Endothelial cell of umbilical vein (primary cell): ENCODE measurements at regions not wholly inside any gene's neighbourhood (a gene's known extent, or its start where the extent isn't known, plus 50 kb on each side); places are given as distances from the start of the nearest gene placed in this dataset.

Experiments used
- EZH2 ChIP-seq: IDR thresholded peaks from 2 replicates; pipeline ENCODE4 v1.6.1; 2012; ENCODE audit warnings: borderline replicate concordance, low read depth, mild to moderate bottlenecking, moderate library complexity, low read length, inconsistent platforms; ENCODE audit not compliant: severe bottlenecking
- FOS ChIP-seq: IDR thresholded peaks from 2 replicates; pipeline ENCODE4 v1.6.1; 2011; ENCODE audit warnings: mild to moderate bottlenecking, low read length, moderate library complexity, borderline replicate concordance; ENCODE audit not compliant: insufficient read depth
- GATA2 ChIP-seq: IDR thresholded peaks from 2 replicates; pipeline ENCODE4 v1.7.0; 2011; ENCODE audit warnings: low read depth, mild to moderate bottlenecking, moderate library complexity, mixed read lengths, low read length; ENCODE audit not compliant: insufficient read length, insufficient read depth
- JUN ChIP-seq: IDR thresholded peaks from 2 replicates; pipeline ENCODE4 v1.6.1; 2011; ENCODE audit warnings: borderline replicate concordance, low read depth; ENCODE audit not compliant: insufficient read length, insufficient read depth
- MAX ChIP-seq: IDR thresholded peaks from 2 replicates; pipeline ENCODE4 v1.6.1; 2011; ENCODE audit not compliant: insufficient read depth, insufficient read length
- MYC ChIP-seq: IDR thresholded peaks from one replicate; pipeline ENCODE4 v1.6.1; 2011; ENCODE audit warnings: mild to moderate bottlenecking, low read depth, low read length
- POLR2A ChIP-seq: IDR thresholded peaks from 2 replicates; pipeline ENCODE4 v1.6.1; 2012; ENCODE audit warnings: low read depth, mild to moderate bottlenecking, control low read depth, low read length
- POLR2AphosphoS5 ChIP-seq: IDR thresholded peaks from 2 replicates; pipeline ENCODE4 v1.6.1; 2012; ENCODE audit warnings: low read depth, mild to moderate bottlenecking, control low read depth, low read length, moderate library complexity; ENCODE audit not compliant: insufficient read depth
- TF ChIP-seq, protein P1 (sequence below), 2 donors: IDR thresholded peaks; 1 replicate in 1 of 2; 2 replicates in 1 of 2; pipeline ENCODE4 v1.5.1; 2011; ENCODE audit warnings: low read length in 2 of 2, mild to moderate bottlenecking in 2 of 2, moderate library complexity in 2 of 2, control low read depth in 1 of 2, inconsistent platforms in 1 of 2, low read depth in 1 of 2; ENCODE audit not compliant: insufficient read depth in 1 of 2; ENCODE audit errors: extremely low read depth in 1 of 2

DNA sequence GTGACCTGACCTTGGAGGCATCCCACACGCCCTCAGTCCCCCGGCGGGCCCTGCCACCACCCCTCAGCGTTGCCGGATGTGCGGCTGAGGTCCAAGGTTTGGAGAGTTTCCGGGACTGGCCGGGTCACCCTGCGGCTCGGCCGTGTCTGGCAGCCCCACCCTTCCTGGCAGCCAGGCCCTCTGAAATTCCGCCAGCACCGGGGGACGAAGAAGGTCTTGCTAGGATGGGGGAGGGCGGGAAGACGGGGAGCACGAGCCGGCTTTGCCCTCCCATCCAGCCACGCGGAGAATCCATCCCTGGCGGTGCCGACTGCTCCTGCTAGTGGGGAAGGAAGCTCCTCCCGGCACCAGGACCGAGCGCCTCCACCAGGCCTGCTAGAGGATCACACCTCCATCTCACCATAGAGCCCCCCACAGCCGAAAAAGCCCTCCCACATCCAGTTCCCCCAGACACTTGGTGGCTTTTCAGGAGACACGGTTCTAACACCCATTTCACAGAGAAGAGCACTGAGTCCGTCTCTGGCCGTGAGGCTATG is 81.5 kb downstream of the CPN2 start:
- TF ChIP-seq JUN (no peak), EZH2 (no peak), POLR2A (no peak), POLR2AphosphoS5 (peak; percentile 94), FOS (no peak), MAX (peak; percentile 58), MYC (peak; percentile 51), GATA2 (peak; percentile 27)
- TF ChIP-seq, protein P1, sequence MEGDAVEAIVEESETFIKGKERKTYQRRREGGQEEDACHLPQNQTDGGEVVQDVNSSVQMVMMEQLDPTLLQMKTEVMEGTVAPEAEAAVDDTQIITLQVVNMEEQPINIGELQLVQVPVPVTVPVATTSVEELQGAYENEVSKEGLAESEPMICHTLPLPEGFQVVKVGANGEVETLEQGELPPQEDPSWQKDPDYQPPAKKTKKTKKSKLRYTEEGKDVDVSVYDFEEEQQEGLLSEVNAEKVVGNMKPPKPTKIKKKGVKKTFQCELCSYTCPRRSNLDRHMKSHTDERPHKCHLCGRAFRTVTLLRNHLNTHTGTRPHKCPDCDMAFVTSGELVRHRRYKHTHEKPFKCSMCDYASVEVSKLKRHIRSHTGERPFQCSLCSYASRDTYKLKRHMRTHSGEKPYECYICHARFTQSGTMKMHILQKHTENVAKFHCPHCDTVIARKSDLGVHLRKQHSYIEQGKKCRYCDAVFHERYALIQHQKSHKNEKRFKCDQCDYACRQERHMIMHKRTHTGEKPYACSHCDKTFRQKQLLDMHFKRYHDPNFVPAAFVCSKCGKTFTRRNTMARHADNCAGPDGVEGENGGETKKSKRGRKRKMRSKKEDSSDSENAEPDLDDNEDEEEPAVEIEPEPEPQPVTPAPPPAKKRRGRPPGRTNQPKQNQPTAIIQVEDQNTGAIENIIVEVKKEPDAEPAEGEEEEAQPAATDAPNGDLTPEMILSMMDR (IDR thresholded peaks at IDR 0.05; ENCODE audit: extremely low read depth in 1 of 2, insufficient read depth in 1 of 2, low read depth in 1 of 2, low read length in 2 of 2): peak; percentile 51 to 78
